H1 (cell line): ENCODE measurements at regions not wholly inside any gene's neighbourhood (a gene's known extent, or its start where the extent isn't known, plus 50 kb on each side); places are given as distances from the start of the nearest gene placed in this dataset.

Experiments used
- CHD7 ChIP-seq: fragments of 300-600 bp; sonication (generic); IDR thresholded peaks from 2 replicates; pipeline ENCODE4 v1.7.1; 2012; ENCODE audit warnings: low read length, moderate library complexity, mild to moderate bottlenecking, inconsistent platforms; ENCODE audit not compliant: insufficient replicate concordance
- HDAC2 ChIP-seq, 2 experiments: fragments of 300-600 bp in 1 of 2; sonication (generic) in 1 of 2; IDR thresholded peaks; 2 replicates each; pipeline ENCODE4 v1.6.1; 2011 to 2012; ENCODE audit warnings: low read depth in 2 of 2, low read length in 2 of 2, mild to moderate bottlenecking in 2 of 2, moderate library complexity in 2 of 2, borderline replicate concordance in 1 of 2, inconsistent platforms in 1 of 2
- MAFK ChIP-seq: IDR thresholded peaks from 2 replicates; pipeline ENCODE4 v1.6.1; 2012; ENCODE audit warnings: low read depth, mild to moderate bottlenecking, improper control_type of control experiment, low read length
- NRF1 ChIP-seq: IDR thresholded peaks from 2 replicates; pipeline ENCODE4 v1.6.1; 2011; ENCODE audit warnings: mild to moderate bottlenecking, low read depth, low read length, improper control_type of control experiment
- RBBP5 ChIP-seq: IDR thresholded peaks from 2 replicates; pipeline ENCODE4 v1.7.1; 2012; ENCODE audit warnings: low read depth, mild to moderate bottlenecking, inconsistent platforms, low read length, moderate library complexity, borderline replicate concordance
- RFX5 ChIP-seq: IDR thresholded peaks from 2 replicates; pipeline ENCODE4 v1.6.1; 2011; ENCODE audit warnings: low read depth, low read length, improper control_type of control experiment, borderline replicate concordance
- ZNF274 ChIP-seq: IDR thresholded peaks from 2 replicates; pipeline ENCODE4 v1.7.0; 2012; ENCODE audit warnings: low read length, borderline replicate concordance; ENCODE audit errors: extremely low read depth
- TF ChIP-seq, protein P1 (sequence below): IDR thresholded peaks from 2 replicates; pipeline ENCODE4 v1.6.1; 2012; ENCODE audit warnings: low read length, inconsistent platforms

DNA sequence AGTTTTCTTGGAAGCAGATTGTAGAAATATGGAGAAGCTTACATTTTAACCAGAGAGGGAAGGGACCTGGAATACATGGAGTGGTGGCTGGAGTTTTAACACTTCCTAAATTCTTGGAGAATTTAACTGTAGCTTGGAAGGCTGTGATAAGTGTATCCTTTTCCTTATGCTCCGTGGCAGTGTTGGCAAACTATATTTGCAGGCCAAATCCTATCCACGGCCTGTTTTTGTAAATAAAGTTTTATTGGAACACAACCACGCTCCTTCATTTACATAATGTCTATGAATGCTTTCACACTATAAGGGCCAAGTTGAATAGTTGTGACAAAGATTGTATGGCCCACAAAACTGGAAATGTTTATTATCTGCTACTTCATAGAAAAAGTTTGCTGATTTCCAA lies 110.6 kb upstream of the MIR17HG start (continued):
- TF ChIP-seq CHD7 (no peak), RFX5 (no peak), MAFK (no peak), RBBP5 (no peak), NRF1 (no peak), HDAC2 (IDR thresholded peaks at IDR 0.05; ENCODE audit: borderline replicate concordance in 1 of 2, low read depth in 2 of 2, low read length in 2 of 2) (no peak), ZNF274 (no peak)
- TF ChIP-seq, protein P1, sequence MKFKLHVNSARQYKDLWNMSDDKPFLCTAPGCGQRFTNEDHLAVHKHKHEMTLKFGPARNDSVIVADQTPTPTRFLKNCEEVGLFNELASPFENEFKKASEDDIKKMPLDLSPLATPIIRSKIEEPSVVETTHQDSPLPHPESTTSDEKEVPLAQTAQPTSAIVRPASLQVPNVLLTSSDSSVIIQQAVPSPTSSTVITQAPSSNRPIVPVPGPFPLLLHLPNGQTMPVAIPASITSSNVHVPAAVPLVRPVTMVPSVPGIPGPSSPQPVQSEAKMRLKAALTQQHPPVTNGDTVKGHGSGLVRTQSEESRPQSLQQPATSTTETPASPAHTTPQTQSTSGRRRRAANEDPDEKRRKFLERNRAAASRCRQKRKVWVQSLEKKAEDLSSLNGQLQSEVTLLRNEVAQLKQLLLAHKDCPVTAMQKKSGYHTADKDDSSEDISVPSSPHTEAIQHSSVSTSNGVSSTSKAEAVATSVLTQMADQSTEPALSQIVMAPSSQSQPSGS: no peak
